Gastrocnemius medialis (tissue), 4 donors: ENCODE measurements at regions not wholly inside any gene's neighbourhood (a gene's known extent, or its start where the extent isn't known, plus 50 kb on each side); places are given as distances from the start of the nearest gene placed in this dataset.

Source experiments
- POLR2A ChIP-seq, 2 donors: fragments of 450-650 bp; IDR thresholded peaks; one replicate each; pipeline ENCODE4 v1.6.1; 2017; ENCODE audit warnings: antibody characterized with exemption in 2 of 2, mild to moderate bottlenecking in 2 of 2, moderate library complexity in 2 of 2
- TF ChIP-seq, protein P1 (sequence below), 5 experiments: fragments of 450-650 bp in 3 of 5; fragments of 200-600 bp in 2 of 5; sonication (generic) in 2 of 5; IDR thresholded peaks in 4 of 5; conservative IDR thresholded peaks in 1 of 5; 1 replicate in 4 of 5; 2 replicates in 1 of 5; pipeline ENCODE4 v1.5.1; 2016 to 2019; ENCODE audit warnings: antibody characterized with exemption in 5 of 5, mild to moderate bottlenecking in 3 of 5, moderate library complexity in 3 of 5

DNA sequence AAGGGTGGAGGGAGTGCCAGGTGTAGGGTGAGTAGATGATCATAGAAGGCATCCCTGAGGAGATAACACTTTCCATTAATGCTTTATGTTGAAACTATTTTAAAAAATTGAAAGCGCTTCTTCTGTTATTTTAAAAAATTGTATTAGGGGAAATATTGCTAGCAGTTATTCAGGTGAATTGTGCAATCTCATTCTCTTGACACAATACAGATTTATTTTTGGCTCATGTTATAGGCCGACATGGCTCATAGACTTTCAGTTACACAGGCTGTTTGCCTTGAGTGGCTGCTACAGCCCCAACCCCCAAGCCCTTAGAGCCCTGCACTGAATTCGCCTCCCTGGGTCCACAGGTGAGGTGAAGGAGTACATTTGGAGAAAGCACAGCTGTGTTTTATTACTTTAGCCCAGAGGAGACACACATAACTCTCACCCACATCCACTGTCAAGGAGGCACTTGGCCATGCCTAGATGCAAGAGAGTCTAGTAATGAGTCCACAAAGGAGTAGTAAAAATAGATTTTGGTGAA, 228.2 kb downstream of the RFPL4B start:
- TF ChIP-seq, protein P1, sequence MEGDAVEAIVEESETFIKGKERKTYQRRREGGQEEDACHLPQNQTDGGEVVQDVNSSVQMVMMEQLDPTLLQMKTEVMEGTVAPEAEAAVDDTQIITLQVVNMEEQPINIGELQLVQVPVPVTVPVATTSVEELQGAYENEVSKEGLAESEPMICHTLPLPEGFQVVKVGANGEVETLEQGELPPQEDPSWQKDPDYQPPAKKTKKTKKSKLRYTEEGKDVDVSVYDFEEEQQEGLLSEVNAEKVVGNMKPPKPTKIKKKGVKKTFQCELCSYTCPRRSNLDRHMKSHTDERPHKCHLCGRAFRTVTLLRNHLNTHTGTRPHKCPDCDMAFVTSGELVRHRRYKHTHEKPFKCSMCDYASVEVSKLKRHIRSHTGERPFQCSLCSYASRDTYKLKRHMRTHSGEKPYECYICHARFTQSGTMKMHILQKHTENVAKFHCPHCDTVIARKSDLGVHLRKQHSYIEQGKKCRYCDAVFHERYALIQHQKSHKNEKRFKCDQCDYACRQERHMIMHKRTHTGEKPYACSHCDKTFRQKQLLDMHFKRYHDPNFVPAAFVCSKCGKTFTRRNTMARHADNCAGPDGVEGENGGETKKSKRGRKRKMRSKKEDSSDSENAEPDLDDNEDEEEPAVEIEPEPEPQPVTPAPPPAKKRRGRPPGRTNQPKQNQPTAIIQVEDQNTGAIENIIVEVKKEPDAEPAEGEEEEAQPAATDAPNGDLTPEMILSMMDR (IDR thresholded peaks at IDR 0.05 in 4 of 5, conservative IDR thresholded peaks at IDR 0.05 in 1 of 5), result no peak
- no peak for TF ChIP-seq POLR2A (IDR thresholded peaks at IDR 0.05)
